WTC11 (cell line): ENCODE measurements at regions not wholly inside any gene's neighbourhood (a gene's known extent, or its start where the extent isn't known, plus 50 kb on each side); places are given as distances from the start of the nearest gene placed in this dataset.

Experiments used
- ATAC-seq: fragments of 200-7000 bp; cut with Tn5 transposase; 2 replicates; pipeline ENCODE4 v1.10.0; 2021; ENCODE audit warnings: mild to moderate bottlenecking, moderate library complexity
- CTCF ChIA-PET: fragments of 300-600 bp; sonication (Branson Sonifier 250); formaldehyde crosslinking; loops from one replicate; lab custom pipeline; 2021; ENCODE audit warnings: antibody characterized with exemption; lab: Charles Lee
- POLR2A ChIA-PET: fragments of 350-600 bp; sonication (Branson Sonifier 250); formaldehyde crosslinking; loops from one replicate; lab custom pipeline; 2021; ENCODE audit warnings: antibody characterized with exemption; lab: Charles Lee
- DNase-seq: peaks from one replicate; pipeline ENCODE4 v3.0.0; 2021; ENCODE audit warnings: low spot score
- H3K27ac Mint-ChIP-seq: 2 replicates; pipeline ENCODE4 v1.8.0; 2021; ENCODE audit warnings: mixed read lengths
- H3K27me3 Mint-ChIP-seq: 2 replicates; pipeline ENCODE4 v1.8.0; 2021; ENCODE audit warnings: low read depth, mild to moderate bottlenecking, moderate library complexity, mixed read lengths
- H3K36me3 Mint-ChIP-seq: 2 replicates; pipeline ENCODE4 v1.8.0; 2021; ENCODE audit warnings: mixed read lengths
- H3K4me1 Mint-ChIP-seq: 2 replicates; pipeline ENCODE4 v1.8.0; 2022; ENCODE audit warnings: mixed read lengths
- H3K4me3 Mint-ChIP-seq: 2 replicates; pipeline ENCODE4 v1.8.0; 2021; ENCODE audit warnings: mild to moderate bottlenecking, moderate library complexity, mixed read lengths
- H3K9me3 Mint-ChIP-seq: 2 replicates; pipeline ENCODE4 v1.8.0; 2021; ENCODE audit warnings: mixed read lengths
- CREB1 ChIP-seq: sonication (generic); formaldehyde crosslinking; IDR thresholded peaks from 2 replicates; pipeline ENCODE4 v1.8.0; 2023; ENCODE audit warnings: mild to moderate bottlenecking, missing genetic modification reagents
- EMX1 ChIP-seq: fragments of 250-450 bp; sonication (Bioruptor Pico); IDR thresholded peaks from 2 replicates; pipeline ENCODE4 v1.8.0; 2021; ENCODE audit warnings: mild to moderate bottlenecking
- GABPB1 ChIP-seq: sonication (generic); formaldehyde crosslinking; IDR thresholded peaks from 2 replicates; pipeline ENCODE4 v1.8.1; 2023; ENCODE audit warnings: mild to moderate bottlenecking, missing genetic modification reagents
- GTF2I ChIP-seq: fragments of 250-450 bp; sonication (Bioruptor Pico); conservative IDR thresholded peaks from 2 replicates; pipeline ENCODE4 v1.4.0; 2021; ENCODE audit warnings: mild to moderate bottlenecking
- MYBL2 ChIP-seq: sonication (generic); formaldehyde crosslinking; IDR thresholded peaks from 2 replicates; pipeline ENCODE4 v1.8.1; 2023; ENCODE audit warnings: mild to moderate bottlenecking, moderate library complexity, missing genetic modification reagents
- RELA ChIP-seq: sonication (generic); formaldehyde crosslinking; IDR thresholded peaks from 2 replicates; pipeline ENCODE4 v1.8.1; 2022; ENCODE audit warnings: missing genetic modification reagents, mild to moderate bottlenecking, borderline replicate concordance
- RORB ChIP-seq: fragments of 250-450 bp; sonication (Bioruptor Pico); IDR thresholded peaks from 2 replicates; pipeline ENCODE4 v1.9.0; 2021; ENCODE audit warnings: mild to moderate bottlenecking
- TEAD4 ChIP-seq: sonication (generic); formaldehyde crosslinking; IDR thresholded peaks from 2 replicates; pipeline ENCODE4 v1.8.0; 2022; ENCODE audit warnings: mild to moderate bottlenecking, missing genetic modification reagents
- TF ChIP-seq, protein P1 (sequence below): sonication (generic); formaldehyde crosslinking; IDR thresholded peaks from 2 replicates; pipeline ENCODE4 v1.8.1; 2023; ENCODE audit warnings: mild to moderate bottlenecking, missing genetic modification reagents
- TF ChIP-seq, protein P2 (sequence below): sonication (generic); formaldehyde crosslinking; IDR thresholded peaks from 2 replicates; pipeline ENCODE4 v1.8.1; 2023; ENCODE audit warnings: mild to moderate bottlenecking, missing genetic modification reagents, moderate library complexity
- TF ChIP-seq, protein P3 (sequence below): sonication (generic); formaldehyde crosslinking; IDR thresholded peaks from 2 replicates; pipeline ENCODE4 v1.8.1; 2023; ENCODE audit warnings: mild to moderate bottlenecking, missing genetic modification reagents, moderate library complexity
- TF ChIP-seq, protein P4 (sequence below): sonication (generic); formaldehyde crosslinking; IDR thresholded peaks from 2 replicates; pipeline ENCODE4 v1.8.1; 2022; ENCODE audit warnings: missing genetic modification reagents, borderline replicate concordance
- TF ChIP-seq, protein P5 (sequence below): sonication (generic); formaldehyde crosslinking; IDR thresholded peaks from 2 replicates; pipeline ENCODE4 v1.8.1; 2022; ENCODE audit warnings: low read depth, mild to moderate bottlenecking, moderate library complexity, missing genetic modification reagents, borderline replicate concordance
- TF ChIP-seq, protein P6 (sequence below): sonication (generic); formaldehyde crosslinking; conservative IDR thresholded peaks from 2 replicates; pipeline ENCODE4 v1.8.1; 2023; ENCODE audit warnings: mild to moderate bottlenecking, low read depth, missing genetic modification reagents, moderate library complexity
- TF ChIP-seq, protein P7 (sequence below): sonication (generic); formaldehyde crosslinking; IDR thresholded peaks from 2 replicates; pipeline ENCODE4 v1.8.1; 2023; ENCODE audit warnings: mild to moderate bottlenecking, missing genetic modification reagents, borderline replicate concordance

DNA sequence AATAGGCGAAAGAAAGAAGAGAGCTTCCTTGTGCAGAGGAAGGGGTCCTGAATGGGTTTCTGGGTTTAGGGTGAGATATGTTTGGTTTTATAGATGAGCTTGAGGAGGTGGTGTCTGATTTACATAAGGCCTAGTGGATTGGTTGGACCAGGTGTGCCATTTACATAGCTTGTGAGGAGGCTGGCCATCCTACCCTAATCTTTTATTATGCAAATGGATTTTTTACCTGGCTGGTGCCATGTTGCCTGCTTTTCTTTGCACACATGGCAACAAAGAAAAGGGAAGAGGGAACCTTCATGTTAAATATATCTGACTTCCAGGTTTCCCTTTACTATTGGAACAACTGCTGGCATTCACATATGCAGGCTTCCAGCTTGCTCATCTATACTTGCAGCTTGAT, 585.3 kb downstream of the PTPRU start:
- Mint-ChIP-seq H3K27ac (no peak overlapping the region), H3K9me3 (peaks cover 13% of the 10 kb centered on the region), H3K36me3 (no peaks in the 10 kb centered on the region), H3K27me3 (no peaks in the 10 kb centered on the region; the same call in 1 of the 2 replicates), H3K4me1 (peaks cover 16% of the 10 kb centered on the region), H3K4me3 (no peak overlapping the region)
- ChIA-PET POLR2A (no interaction called here), CTCF (interaction anchor here (0.9 to 1.5 kb wide), 5 partner anchors 14 to 290 kb away, joined by 3 to 8 read pairs (median 3); no protein-coding TSS in a partner anchor)
- TF ChIP-seq MYBL2 = no peak
- TF ChIP-seq TEAD4 (CRISPR knock-in tag) = no peak
- TF ChIP-seq, protein P1, sequence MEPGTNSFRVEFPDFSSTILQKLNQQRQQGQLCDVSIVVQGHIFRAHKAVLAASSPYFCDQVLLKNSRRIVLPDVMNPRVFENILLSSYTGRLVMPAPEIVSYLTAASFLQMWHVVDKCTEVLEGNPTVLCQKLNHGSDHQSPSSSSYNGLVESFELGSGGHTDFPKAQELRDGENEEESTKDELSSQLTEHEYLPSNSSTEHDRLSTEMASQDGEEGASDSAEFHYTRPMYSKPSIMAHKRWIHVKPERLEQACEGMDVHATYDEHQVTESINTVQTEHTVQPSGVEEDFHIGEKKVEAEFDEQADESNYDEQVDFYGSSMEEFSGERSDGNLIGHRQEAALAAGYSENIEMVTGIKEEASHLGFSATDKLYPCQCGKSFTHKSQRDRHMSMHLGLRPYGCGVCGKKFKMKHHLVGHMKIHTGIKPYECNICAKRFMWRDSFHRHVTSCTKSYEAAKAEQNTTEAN = no peak
- TF ChIP-seq, protein P2, sequence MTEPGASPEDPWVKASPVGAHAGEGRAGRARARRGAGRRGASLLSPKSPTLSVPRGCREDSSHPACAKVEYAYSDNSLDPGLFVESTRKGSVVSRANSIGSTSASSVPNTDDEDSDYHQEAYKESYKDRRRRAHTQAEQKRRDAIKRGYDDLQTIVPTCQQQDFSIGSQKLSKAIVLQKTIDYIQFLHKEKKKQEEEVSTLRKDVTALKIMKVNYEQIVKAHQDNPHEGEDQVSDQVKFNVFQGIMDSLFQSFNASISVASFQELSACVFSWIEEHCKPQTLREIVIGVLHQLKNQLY (CRISPR knock-in tag) = no peak
- TF ChIP-seq, protein P3, sequence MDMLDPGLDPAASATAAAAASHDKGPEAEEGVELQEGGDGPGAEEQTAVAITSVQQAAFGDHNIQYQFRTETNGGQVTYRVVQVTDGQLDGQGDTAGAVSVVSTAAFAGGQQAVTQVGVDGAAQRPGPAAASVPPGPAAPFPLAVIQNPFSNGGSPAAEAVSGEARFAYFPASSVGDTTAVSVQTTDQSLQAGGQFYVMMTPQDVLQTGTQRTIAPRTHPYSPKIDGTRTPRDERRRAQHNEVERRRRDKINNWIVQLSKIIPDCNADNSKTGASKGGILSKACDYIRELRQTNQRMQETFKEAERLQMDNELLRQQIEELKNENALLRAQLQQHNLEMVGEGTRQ (CRISPR knock-in tag) = no peak
- no peak for TF ChIP-seq RELA (CRISPR knock-in tag)
- no peak for TF ChIP-seq EMX1 (CRISPR knock-in tag)
- TF ChIP-seq RORB (CRISPR knock-in tag) = no peak
- TF ChIP-seq GTF2I (CRISPR knock-in tag) = no peak
- TF ChIP-seq, protein P4, sequence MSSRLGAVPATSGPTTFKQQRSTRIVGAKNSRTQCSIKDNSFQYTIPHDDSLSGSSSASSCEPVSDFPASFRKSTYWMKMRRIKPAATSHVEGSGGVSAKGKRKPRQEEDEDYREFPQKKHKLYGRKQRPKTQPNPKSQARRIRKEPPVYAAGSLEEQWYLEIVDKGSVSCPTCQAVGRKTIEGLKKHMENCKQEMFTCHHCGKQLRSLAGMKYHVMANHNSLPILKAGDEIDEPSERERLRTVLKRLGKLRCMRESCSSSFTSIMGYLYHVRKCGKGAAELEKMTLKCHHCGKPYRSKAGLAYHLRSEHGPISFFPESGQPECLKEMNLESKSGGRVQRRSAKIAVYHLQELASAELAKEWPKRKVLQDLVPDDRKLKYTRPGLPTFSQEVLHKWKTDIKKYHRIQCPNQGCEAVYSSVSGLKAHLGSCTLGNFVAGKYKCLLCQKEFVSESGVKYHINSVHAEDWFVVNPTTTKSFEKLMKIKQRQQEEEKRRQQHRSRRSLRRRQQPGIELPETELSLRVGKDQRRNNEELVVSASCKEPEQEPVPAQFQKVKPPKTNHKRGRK = no peak
- TF ChIP-seq, protein P5, sequence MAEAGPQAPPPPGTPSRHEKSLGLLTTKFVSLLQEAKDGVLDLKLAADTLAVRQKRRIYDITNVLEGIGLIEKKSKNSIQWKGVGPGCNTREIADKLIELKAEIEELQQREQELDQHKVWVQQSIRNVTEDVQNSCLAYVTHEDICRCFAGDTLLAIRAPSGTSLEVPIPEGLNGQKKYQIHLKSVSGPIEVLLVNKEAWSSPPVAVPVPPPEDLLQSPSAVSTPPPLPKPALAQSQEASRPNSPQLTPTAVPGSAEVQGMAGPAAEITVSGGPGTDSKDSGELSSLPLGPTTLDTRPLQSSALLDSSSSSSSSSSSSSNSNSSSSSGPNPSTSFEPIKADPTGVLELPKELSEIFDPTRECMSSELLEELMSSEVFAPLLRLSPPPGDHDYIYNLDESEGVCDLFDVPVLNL (CRISPR knock-in tag) = no peak
- TF ChIP-seq CREB1 = no peak
- TF ChIP-seq, protein P6, sequence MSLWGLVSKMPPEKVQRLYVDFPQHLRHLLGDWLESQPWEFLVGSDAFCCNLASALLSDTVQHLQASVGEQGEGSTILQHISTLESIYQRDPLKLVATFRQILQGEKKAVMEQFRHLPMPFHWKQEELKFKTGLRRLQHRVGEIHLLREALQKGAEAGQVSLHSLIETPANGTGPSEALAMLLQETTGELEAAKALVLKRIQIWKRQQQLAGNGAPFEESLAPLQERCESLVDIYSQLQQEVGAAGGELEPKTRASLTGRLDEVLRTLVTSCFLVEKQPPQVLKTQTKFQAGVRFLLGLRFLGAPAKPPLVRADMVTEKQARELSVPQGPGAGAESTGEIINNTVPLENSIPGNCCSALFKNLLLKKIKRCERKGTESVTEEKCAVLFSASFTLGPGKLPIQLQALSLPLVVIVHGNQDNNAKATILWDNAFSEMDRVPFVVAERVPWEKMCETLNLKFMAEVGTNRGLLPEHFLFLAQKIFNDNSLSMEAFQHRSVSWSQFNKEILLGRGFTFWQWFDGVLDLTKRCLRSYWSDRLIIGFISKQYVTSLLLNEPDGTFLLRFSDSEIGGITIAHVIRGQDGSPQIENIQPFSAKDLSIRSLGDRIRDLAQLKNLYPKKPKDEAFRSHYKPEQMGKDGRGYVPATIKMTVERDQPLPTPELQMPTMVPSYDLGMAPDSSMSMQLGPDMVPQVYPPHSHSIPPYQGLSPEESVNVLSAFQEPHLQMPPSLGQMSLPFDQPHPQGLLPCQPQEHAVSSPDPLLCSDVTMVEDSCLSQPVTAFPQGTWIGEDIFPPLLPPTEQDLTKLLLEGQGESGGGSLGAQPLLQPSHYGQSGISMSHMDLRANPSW (CRISPR knock-in tag) = no peak
- no peak for TF ChIP-seq GABPB1 (CRISPR knock-in tag)
- TF ChIP-seq, protein P7, sequence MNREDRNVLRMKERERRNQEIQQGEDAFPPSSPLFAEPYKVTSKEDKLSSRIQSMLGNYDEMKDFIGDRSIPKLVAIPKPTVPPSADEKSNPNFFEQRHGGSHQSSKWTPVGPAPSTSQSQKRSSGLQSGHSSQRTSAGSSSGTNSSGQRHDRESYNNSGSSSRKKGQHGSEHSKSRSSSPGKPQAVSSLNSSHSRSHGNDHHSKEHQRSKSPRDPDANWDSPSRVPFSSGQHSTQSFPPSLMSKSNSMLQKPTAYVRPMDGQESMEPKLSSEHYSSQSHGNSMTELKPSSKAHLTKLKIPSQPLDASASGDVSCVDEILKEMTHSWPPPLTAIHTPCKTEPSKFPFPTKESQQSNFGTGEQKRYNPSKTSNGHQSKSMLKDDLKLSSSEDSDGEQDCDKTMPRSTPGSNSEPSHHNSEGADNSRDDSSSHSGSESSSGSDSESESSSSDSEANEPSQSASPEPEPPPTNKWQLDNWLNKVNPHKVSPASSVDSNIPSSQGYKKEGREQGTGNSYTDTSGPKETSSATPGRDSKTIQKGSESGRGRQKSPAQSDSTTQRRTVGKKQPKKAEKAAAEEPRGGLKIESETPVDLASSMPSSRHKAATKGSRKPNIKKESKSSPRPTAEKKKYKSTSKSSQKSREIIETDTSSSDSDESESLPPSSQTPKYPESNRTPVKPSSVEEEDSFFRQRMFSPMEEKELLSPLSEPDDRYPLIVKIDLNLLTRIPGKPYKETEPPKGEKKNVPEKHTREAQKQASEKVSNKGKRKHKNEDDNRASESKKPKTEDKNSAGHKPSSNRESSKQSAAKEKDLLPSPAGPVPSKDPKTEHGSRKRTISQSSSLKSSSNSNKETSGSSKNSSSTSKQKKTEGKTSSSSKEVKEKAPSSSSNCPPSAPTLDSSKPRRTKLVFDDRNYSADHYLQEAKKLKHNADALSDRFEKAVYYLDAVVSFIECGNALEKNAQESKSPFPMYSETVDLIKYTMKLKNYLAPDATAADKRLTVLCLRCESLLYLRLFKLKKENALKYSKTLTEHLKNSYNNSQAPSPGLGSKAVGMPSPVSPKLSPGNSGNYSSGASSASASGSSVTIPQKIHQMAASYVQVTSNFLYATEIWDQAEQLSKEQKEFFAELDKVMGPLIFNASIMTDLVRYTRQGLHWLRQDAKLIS (CRISPR knock-in tag) = no peak
- DNase-seq (no peak), ATAC-seq (peak; percentile 78)
